Stomach (tissue), 4 donors: ENCODE measurements at regions not wholly inside any gene's neighbourhood (a gene's known extent, or its start where the extent isn't known, plus 50 kb on each side); places are given as distances from the start of the nearest gene placed in this dataset.

Experiments used
- EP300 ChIP-seq: sonication (generic); formaldehyde crosslinking; IDR thresholded peaks from one replicate; pipeline ENCODE4 v1.6.1; 2017; ENCODE audit warnings: antibody characterized with exemption
- POLR2A ChIP-seq, 4 donors: fragments of 450-650 bp; IDR thresholded peaks; one replicate each; pipeline ENCODE4 v1.6.1; 2016; ENCODE audit warnings: antibody characterized with exemption in 4 of 4, control low read depth in 2 of 4, mild to moderate bottlenecking in 1 of 4, moderate library complexity in 1 of 4
- POLR2AphosphoS5 ChIP-seq, 3 donors: sonication (generic); formaldehyde crosslinking; IDR thresholded peaks; one replicate each; pipeline ENCODE4 v1.6.1; 2016; ENCODE audit warnings: antibody characterized with exemption in 3 of 3
- TF ChIP-seq, protein P1 (sequence below), 7 experiments: fragments of 450-650 bp in 4 of 7; fragments of 200-600 bp in 3 of 7; sonication (generic) in 3 of 7; IDR thresholded peaks; one replicate each; pipeline ENCODE4 v1.5.1; 2016 to 2019; ENCODE audit warnings: antibody characterized with exemption in 7 of 7, control low read depth in 2 of 7, mild to moderate bottlenecking in 1 of 7

DNA sequence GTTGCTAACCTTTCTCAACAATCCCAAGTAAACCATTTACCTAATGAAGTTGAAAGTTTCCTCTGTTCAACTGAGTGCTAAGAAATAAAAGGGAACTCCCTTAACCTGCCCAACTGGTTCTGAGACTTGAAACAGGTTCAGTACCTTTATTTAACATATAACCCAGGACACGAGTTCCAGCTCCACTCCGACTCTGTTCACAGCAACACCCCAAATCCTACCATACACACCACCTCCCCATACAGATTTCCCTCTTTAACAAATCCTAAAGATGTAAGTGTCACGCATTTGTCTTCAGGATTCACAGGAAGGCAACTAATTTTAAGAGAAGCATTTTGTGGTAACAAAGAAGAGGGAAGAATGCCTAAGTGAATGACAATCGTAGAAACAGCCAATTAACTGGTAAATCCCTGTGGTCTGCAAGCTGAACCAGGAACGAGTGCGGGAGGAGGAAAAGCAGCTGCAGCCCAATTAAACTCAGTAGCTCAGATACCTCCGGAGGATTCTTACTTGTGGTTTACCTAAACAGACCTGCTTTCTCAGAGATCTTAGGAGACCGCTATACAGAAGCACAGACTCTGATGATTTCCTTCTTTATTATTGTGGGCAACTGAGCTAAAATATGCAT is 134.5 kb upstream of the MAGI3 start:
- TF ChIP-seq, protein P1, sequence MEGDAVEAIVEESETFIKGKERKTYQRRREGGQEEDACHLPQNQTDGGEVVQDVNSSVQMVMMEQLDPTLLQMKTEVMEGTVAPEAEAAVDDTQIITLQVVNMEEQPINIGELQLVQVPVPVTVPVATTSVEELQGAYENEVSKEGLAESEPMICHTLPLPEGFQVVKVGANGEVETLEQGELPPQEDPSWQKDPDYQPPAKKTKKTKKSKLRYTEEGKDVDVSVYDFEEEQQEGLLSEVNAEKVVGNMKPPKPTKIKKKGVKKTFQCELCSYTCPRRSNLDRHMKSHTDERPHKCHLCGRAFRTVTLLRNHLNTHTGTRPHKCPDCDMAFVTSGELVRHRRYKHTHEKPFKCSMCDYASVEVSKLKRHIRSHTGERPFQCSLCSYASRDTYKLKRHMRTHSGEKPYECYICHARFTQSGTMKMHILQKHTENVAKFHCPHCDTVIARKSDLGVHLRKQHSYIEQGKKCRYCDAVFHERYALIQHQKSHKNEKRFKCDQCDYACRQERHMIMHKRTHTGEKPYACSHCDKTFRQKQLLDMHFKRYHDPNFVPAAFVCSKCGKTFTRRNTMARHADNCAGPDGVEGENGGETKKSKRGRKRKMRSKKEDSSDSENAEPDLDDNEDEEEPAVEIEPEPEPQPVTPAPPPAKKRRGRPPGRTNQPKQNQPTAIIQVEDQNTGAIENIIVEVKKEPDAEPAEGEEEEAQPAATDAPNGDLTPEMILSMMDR (IDR thresholded peaks at IDR 0.05) = no peak
- TF ChIP-seq POLR2AphosphoS5 (IDR thresholded peaks at IDR 0.05) (peak in 2 of 3 donors; percentile 10 to 24), EP300 (no peak), POLR2A (IDR thresholded peaks at IDR 0.05) (no peak)
